ENCODE measurements at regions not wholly inside any gene's neighbourhood (a gene's known extent, or its start where the extent isn't known, plus 50 kb on each side); places are given as distances from the start of the nearest gene placed in this dataset.

- no peak for TF ChIP-seq POLR2A (IDR thresholded peaks at IDR 0.05; ENCODE audit: control extremely low read depth in 1 of 2, low read depth in 2 of 2, low read length in 2 of 2)
- no peak for TF ChIP-seq CTCF (IDR thresholded peaks at IDR 0.05; ENCODE audit: control extremely low read depth in 1 of 3, insufficient read depth in 1 of 3, low read depth in 1 of 3, low read length in 3 of 3)
- no peak for TF ChIP-seq MAX (IDR thresholded peaks at IDR 0.05)
- TF ChIP-seq TAF1 (IDR thresholded peaks at IDR 0.05; ENCODE audit: low read depth, low read length), result no peak
- TF ChIP-seq ATF3 (IDR thresholded peaks at IDR 0.05; ENCODE audit: insufficient read depth, low read depth, low read length), result no peak
- TF ChIP-seq RXRA (IDR thresholded peaks at IDR 0.05; ENCODE audit: insufficient read depth, low read depth, low read length), result no peak
- no peak for TF ChIP-seq JUND (IDR thresholded peaks at IDR 0.05; ENCODE audit: low read length)
- TF ChIP-seq GABPA (IDR thresholded peaks at IDR 0.05; ENCODE audit: borderline replicate concordance, insufficient read depth, low read length), result no peak
- no peak for TF ChIP-seq GTF2F1 (IDR thresholded peaks at IDR 0.05; ENCODE audit: borderline replicate concordance, low read depth, low read length)
- TF ChIP-seq SP2 (IDR thresholded peaks at IDR 0.05; ENCODE audit: low read length), result no peak
- TF ChIP-seq EZH2 (IDR thresholded peaks at IDR 0.05; ENCODE audit: low read depth, low read length, severe bottlenecking), result no peak
- no peak for TF ChIP-seq TCF12 (IDR thresholded peaks at IDR 0.05; ENCODE audit: low read depth, low read length)
- no peak for TF ChIP-seq YY1 (IDR thresholded peaks at IDR 0.05; ENCODE audit: low read depth, low read length)
- TF ChIP-seq USF2 (IDR thresholded peaks at IDR 0.05; ENCODE audit: low read length), result no peak
These were observed 73.2 kb upstream of the EN2 start for GRCh38 chr7:155384751-155385150.
